ENCODE measurements at regions not wholly inside any gene's neighbourhood (a gene's known extent, or its start where the extent isn't known, plus 50 kb on each side); places are given as distances from the start of the nearest gene placed in this dataset.

GRCh38 chr6:85810558-85810957 lies 167.9 kb upstream of the SYNCRIP start:
- Mint-ChIP-seq H3K9me3 (peaks cover 19% of the 10 kb centered on the region), H3K27ac (no peak overlapping the region), H3K4me1 (no peaks in the 10 kb centered on the region), H3K4me3 (no peak overlapping the region), H3K36me3 (ENCODE audit: low read depth) (no peaks in the 10 kb centered on the region), H3K27me3 (no peaks in the 10 kb centered on the region)
- DNase-seq = no peak
- ChIA-PET CTCF (interaction anchor here (0.5 kb wide), 1 partner anchor 1583 kb away, joined by 3 read pairs; the partner anchor contains the start of gene CEP162), POLR2A (no interaction called here)

DNA sequence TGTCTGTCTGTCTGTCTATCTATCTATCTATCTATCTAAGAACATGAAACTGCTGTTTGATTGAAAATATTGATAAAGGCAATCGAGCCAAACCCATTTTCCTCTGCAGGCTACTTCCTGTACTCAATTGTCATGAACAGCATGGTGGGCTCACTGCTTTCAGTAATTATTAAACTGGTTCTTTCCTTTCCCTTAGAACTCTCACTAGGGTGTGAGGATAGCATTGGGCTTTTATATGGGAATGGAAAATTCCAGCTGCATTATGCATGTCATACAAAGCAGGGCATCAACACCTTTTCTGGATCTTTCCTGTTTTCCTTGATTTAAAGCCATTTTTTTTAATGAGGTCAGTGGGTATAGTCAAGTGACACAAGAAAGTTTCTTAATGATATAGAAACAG lies 161.0 kb upstream of the SYNCRIP start:
- H3K9me3 Mint-ChIP-seq = peaks cover 6% of the 10 kb centered on the region
- no peak for DNase-seq
- no peaks in the 10 kb centered on the region for H3K4me1 Mint-ChIP-seq
- H3K27me3 Mint-ChIP-seq = no peaks in the 10 kb centered on the region
- no peak overlapping the region for H3K4me3 Mint-ChIP-seq
- ChIA-PET POLR2A (no interaction called here), CTCF (no interaction called here)
- no peak overlapping the region for H3K27ac Mint-ChIP-seq
- no peaks in the 10 kb centered on the region for H3K36me3 Mint-ChIP-seq (ENCODE audit: low read depth)

GRCh38 chr6:85802162-85802561 lies 159.5 kb upstream of the SYNCRIP start:
- POLR2A ChIA-PET = no interaction called here

GRCh38 chr6:85798931-85799652 lies 156.4 kb upstream of the SYNCRIP start:
- Mint-ChIP-seq H3K4me3 (no peak overlapping the region), H3K36me3 (ENCODE audit: low read depth) (no peaks in the 10 kb centered on the region), H3K27ac (no peak overlapping the region), H3K4me1 (no peaks in the 10 kb centered on the region), H3K27me3 (peaks cover 8% of the 10 kb centered on the region), H3K9me3 (no peaks in the 10 kb centered on the region)
- ChIA-PET CTCF (interaction anchor here (0.5 kb wide), 1 partner anchor 398 kb away, joined by 4 read pairs; no protein-coding TSS in a partner anchor), POLR2A (no interaction called here)
- no peak for DNase-seq

More at GRCh38 chr6:85802162-85802561, 159.5 kb upstream of the SYNCRIP start:
- H3K36me3 Mint-ChIP-seq (ENCODE audit: low read depth) = no peaks in the 10 kb centered on the region
- H3K4me1 Mint-ChIP-seq = no peaks in the 10 kb centered on the region
- H3K27me3 Mint-ChIP-seq = peaks cover 3% of the 10 kb centered on the region
- no peak for DNase-seq
- CTCF ChIA-PET = no interaction called here
- H3K4me3 Mint-ChIP-seq = no peak overlapping the region
- no peaks in the 10 kb centered on the region for H3K9me3 Mint-ChIP-seq
- no peak overlapping the region for H3K27ac Mint-ChIP-seq

- peaks cover 8% of the 10 kb centered on the region for H3K27me3 Mint-ChIP-seq
- DNase-seq = no peak
- no peak overlapping the region for H3K4me3 Mint-ChIP-seq
- H3K9me3 Mint-ChIP-seq = no peaks in the 10 kb centered on the region
- no peak overlapping the region for H3K27ac Mint-ChIP-seq
- ChIA-PET POLR2A (no interaction called here), CTCF (no interaction called here)
- no peaks in the 10 kb centered on the region for H3K4me1 Mint-ChIP-seq
- no peaks in the 10 kb centered on the region for H3K36me3 Mint-ChIP-seq (ENCODE audit: low read depth)
Observed at GRCh38 chr6:85797993-85798392, 155.3 kb upstream of the SYNCRIP start.

- H3K27me3 Mint-ChIP-seq = peaks cover 8% of the 10 kb centered on the region
- CTCF ChIA-PET = no interaction called here
- H3K4me1 Mint-ChIP-seq = no peaks in the 10 kb centered on the region
- POLR2A ChIA-PET = no interaction called here
- H3K36me3 Mint-ChIP-seq (ENCODE audit: low read depth) = no peaks in the 10 kb centered on the region
- no peak overlapping the region for H3K27ac Mint-ChIP-seq
- DNase-seq = no peak
- H3K4me3 Mint-ChIP-seq = no peak overlapping the region
- H3K9me3 Mint-ChIP-seq = no peaks in the 10 kb centered on the region
Observed at GRCh38 chr6:85795945-85796344, 153.3 kb upstream of the SYNCRIP start.

DNA sequence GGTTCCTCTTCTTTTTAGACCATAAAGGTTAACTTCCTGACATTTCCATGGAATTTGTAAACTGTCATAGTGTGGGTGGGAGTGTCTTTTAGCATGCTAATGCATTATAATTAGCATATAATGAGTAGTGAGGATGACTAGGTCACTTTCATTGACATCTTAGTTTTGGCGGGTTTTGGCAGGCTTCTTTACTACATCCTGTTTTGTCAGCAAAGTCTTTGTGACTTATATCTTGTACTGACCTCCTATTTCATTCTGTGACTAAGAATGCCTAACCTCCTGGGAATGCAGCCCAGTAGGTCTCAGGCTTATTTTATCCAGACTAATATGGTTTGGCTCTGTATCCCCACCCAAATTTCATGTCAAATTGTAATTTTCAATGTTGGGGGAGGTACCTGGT lies 149.6 kb upstream of the SYNCRIP start:
- Mint-ChIP-seq H3K27ac (no peak overlapping the region), H3K4me1 (no peaks in the 10 kb centered on the region), H3K4me3 (no peak overlapping the region), H3K9me3 (peaks cover 5% of the 10 kb centered on the region), H3K36me3 (ENCODE audit: low read depth) (no peaks in the 10 kb centered on the region), H3K27me3 (peaks cover 5% of the 10 kb centered on the region)
- CTCF ChIA-PET = no interaction called here
- no peak for DNase-seq
- POLR2A ChIA-PET = no interaction called here

GRCh38 chr6:85775883-85776282 lies 133.2 kb upstream of the SYNCRIP start:
- Mint-ChIP-seq H3K9me3 (peaks cover 7% of the 10 kb centered on the region), H3K27ac (no peak overlapping the region), H3K27me3 (peaks cover 14% of the 10 kb centered on the region), H3K4me1 (no peaks in the 10 kb centered on the region), H3K36me3 (ENCODE audit: low read depth) (no peaks in the 10 kb centered on the region), H3K4me3 (no peak overlapping the region)
- POLR2A ChIA-PET = no interaction called here
- DNase-seq = no peak
- CTCF ChIA-PET = no interaction called here

- DNase-seq = no peak
- Mint-ChIP-seq H3K4me3 (no peak overlapping the region), H3K4me1 (no peaks in the 10 kb centered on the region), H3K27ac (no peak overlapping the region), H3K27me3 (peaks cover 15% of the 10 kb centered on the region), H3K36me3 (ENCODE audit: low read depth) (no peaks in the 10 kb centered on the region), H3K9me3 (no peaks in the 10 kb centered on the region)
- CTCF ChIA-PET = no interaction called here
- POLR2A ChIA-PET = no interaction called here
Observed at GRCh38 chr6:85772641-85773040, 130.0 kb upstream of the SYNCRIP start.

DNA sequence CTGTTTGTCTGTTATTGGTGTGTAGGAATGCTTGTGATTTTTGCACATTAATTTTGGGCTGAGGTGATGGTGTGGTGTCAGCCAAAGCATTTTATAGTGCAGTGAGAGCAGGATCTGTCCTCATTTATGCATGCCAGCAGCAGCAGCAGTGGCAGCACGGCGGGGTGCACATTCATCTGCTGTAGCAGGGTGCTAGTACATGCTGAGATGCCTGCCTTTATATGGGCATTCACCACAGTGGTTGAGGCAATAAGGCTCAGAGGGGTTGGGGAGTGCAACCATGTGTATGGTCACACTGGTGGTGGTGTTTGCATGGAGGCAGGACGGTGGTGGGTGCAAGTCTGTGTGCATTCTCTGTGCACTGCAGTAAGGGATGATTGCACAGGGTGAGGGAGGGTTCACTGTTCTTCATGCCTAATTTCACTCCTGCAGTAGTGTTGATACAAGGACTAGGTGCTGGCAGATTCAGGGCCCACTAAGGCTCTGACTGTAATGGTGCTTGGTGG lies 129.3 kb upstream of the SYNCRIP start:
- no peaks in the 10 kb centered on the region for H3K9me3 Mint-ChIP-seq
- H3K4me3 Mint-ChIP-seq = no peak overlapping the region
- CTCF ChIA-PET = no interaction called here
- POLR2A ChIA-PET = no interaction called here
- DNase-seq = no peak
- no peaks in the 10 kb centered on the region for H3K4me1 Mint-ChIP-seq
- H3K36me3 Mint-ChIP-seq (ENCODE audit: low read depth) = no peaks in the 10 kb centered on the region
- no peak overlapping the region for H3K27ac Mint-ChIP-seq
- peaks cover 13% of the 10 kb centered on the region for H3K27me3 Mint-ChIP-seq

GRCh38 chr6:85771455-85771854 lies 128.8 kb upstream of the SYNCRIP start:
- Mint-ChIP-seq H3K36me3 (ENCODE audit: low read depth) (no peaks in the 10 kb centered on the region), H3K4me1 (no peaks in the 10 kb centered on the region), H3K27ac (no peak overlapping the region), H3K27me3 (peaks cover 11% of the 10 kb centered on the region), H3K9me3 (no peaks in the 10 kb centered on the region), H3K4me3 (no peak overlapping the region)
- ChIA-PET POLR2A (no interaction called here), CTCF (no interaction called here)
- no peak for DNase-seq

GRCh38 chr6:85764844-85765243 lies 122.2 kb upstream of the SYNCRIP start:
- CTCF ChIA-PET = no interaction called here
- peaks cover 10% of the 10 kb centered on the region for H3K27me3 Mint-ChIP-seq
- no peak for DNase-seq
- no peak overlapping the region for H3K4me3 Mint-ChIP-seq
- POLR2A ChIA-PET = no interaction called here
- no peak overlapping the region for H3K27ac Mint-ChIP-seq
- H3K36me3 Mint-ChIP-seq (ENCODE audit: low read depth) = no peaks in the 10 kb centered on the region
- no peaks in the 10 kb centered on the region for H3K4me1 Mint-ChIP-seq
- H3K9me3 Mint-ChIP-seq = no peaks in the 10 kb centered on the region

DNA sequence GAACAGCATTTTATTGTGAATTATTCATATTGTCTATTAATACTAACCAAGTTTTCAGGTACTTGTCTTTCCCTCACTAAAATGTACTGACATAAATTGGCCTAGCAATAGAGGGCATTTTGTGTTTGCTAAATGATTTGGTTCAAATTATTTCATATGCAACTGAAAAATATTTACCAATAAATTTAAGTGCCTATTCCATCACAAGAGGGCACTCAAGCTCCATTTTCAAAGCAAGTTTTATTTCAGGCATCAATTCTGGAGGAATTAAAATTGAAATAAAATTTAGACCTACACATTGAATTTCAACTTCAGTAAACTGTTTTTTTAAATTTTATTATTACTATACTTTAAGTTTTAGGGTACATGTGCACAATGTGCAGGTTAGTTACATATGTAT lies 114.3 kb upstream of the SYNCRIP start:
- H3K4me1 Mint-ChIP-seq = no peaks in the 10 kb centered on the region
- no peaks in the 10 kb centered on the region for H3K9me3 Mint-ChIP-seq
- POLR2A ChIA-PET = no interaction called here
- CTCF ChIA-PET = no interaction called here
- peak; percentile 9 for DNase-seq
- H3K27ac Mint-ChIP-seq = no peak overlapping the region
- no peak overlapping the region for H3K4me3 Mint-ChIP-seq
- peaks cover 14% of the 10 kb centered on the region for H3K27me3 Mint-ChIP-seq
- no peaks in the 10 kb centered on the region for H3K36me3 Mint-ChIP-seq (ENCODE audit: low read depth)

DNA sequence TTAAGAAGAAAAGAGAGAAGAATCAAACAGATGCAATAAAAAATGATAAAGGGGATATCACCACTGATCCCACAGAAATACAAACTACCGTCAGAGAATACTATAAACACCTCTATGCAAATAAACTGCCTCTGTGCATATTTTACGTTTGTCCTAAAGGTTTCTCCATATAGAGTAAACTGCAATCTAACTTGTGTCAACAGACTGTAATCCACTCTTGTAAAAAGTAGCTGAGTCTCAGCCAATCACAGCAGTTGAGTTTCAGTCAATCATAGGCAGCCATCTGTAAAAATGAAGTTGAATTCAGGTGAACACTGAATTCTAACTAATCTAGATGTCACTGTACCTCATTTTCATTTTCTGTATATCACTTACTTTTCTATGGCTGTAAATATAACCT lies 112.2 kb upstream of the SYNCRIP start:
- H3K27ac Mint-ChIP-seq = no peak overlapping the region
- ChIA-PET POLR2A (no interaction called here), CTCF (no interaction called here)
- H3K4me3 Mint-ChIP-seq = no peak overlapping the region
- H3K27me3 Mint-ChIP-seq = peaks cover 15% of the 10 kb centered on the region
- DNase-seq = no peak
- no peaks in the 10 kb centered on the region for H3K4me1 Mint-ChIP-seq
- H3K36me3 Mint-ChIP-seq (ENCODE audit: low read depth) = no peaks in the 10 kb centered on the region
- H3K9me3 Mint-ChIP-seq = no peaks in the 10 kb centered on the region

All from activated CD4-positive, alpha-beta T cell treated with anti-CD3 and anti-CD28 coated beads, Interleukin-2, amount 10 ng/mL, durations not matched to agents 7 days and 5 days (primary cell).